ENCODE measurements at regions not wholly inside any gene's neighbourhood (a gene's known extent, or its start where the extent isn't known, plus 50 kb on each side); places are given as distances from the start of the nearest gene placed in this dataset.

DNA sequence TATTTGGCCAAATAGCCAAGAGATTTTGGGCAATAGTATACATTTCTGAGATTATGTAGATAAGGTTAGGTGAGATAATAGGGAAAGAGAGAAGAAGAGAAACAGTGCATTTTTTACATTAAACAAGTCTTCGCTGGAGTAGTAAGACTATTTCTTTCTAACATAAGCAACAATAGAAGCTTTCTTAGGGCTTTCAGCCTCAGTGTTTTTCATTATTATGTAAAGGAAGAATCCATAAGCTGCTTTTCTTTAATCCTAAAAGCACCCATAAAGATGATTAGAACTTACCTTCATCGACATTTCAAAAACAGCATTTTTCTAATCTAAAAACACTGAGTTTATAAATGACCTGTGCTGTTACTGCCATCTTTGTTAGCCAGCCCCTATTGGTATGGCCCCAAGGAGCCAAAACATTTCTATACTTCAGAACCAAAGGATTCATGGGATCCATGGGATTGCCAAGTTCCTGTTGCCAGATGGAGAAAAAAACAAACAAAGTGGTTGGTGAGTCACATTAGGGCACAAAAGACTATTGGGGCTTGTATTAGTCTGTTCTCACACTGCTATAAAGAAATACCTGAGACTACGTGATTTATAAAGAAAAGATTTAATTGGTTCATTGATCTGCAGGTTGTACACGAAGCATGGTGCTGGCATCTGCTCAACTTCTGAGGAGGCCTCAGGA is 88.2 kb downstream of the SCG2 start:
- Histone ChIP-seq H3K9me3 (no peaks in the 10 kb centered on the region), H3K27me3 (ENCODE audit: low read depth) (no peaks in the 10 kb centered on the region), H3K4me1 (no peaks in the 10 kb centered on the region), H3K27ac (no peak overlapping the region), H3K36me3 (no peaks in the 10 kb centered on the region), H3K4me3 (no peak overlapping the region)
- DNase-seq (no peak), ATAC-seq (no peak)
- TF ChIP-seq CTCF (IDR thresholded peaks at IDR 0.05), result no peak
- intact Hi-C loops (cut with DNase I), result no loop called here

DNA sequence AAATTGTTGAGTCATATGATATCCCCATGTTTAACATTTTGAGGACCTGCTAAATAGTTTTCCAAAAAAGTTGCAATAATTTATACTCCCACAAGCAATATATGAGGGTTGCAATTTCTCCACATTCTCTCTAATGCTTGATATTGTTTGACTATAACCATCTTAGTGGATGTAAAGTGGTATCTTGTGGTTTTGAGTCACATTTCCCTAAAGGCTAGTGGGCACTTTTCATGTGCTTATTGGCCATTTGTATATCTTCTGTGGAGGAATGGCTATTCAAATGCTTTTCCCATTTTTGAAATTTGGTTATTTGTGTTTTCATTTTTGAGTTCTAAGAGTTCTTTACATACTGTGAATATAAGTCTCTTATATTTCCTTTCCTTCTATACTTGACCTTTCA is 82.7 kb downstream of the SCG2 start:
- intact Hi-C loops (cut with DNase I), result no loop called here

GRCh38 chr2:223522796-223523195 is 79.4 kb downstream of the SCG2 start:
- no peak for TF ChIP-seq CTCF (IDR thresholded peaks at IDR 0.05)
- intact Hi-C loops (cut with DNase I), result no loop called here
- no peaks in the 10 kb centered on the region for H3K4me1 ChIP-seq
- no peak for DNase-seq
- H3K27ac ChIP-seq, result no peak overlapping the region
- H3K36me3 ChIP-seq, result no peaks in the 10 kb centered on the region
- no peak for ATAC-seq
- H3K9me3 ChIP-seq, result no peaks in the 10 kb centered on the region
- no peak overlapping the region for H3K4me3 ChIP-seq
- H3K27me3 ChIP-seq (ENCODE audit: low read depth), result no peaks in the 10 kb centered on the region

More for the DNA sequence above, 82.7 kb downstream of the SCG2 start:
- DNase-seq (no peak), ATAC-seq (no peak)
- Histone ChIP-seq H3K9me3 (no peaks in the 10 kb centered on the region), H3K27me3 (ENCODE audit: low read depth) (no peaks in the 10 kb centered on the region), H3K27ac (no peak overlapping the region), H3K4me1 (no peaks in the 10 kb centered on the region), H3K4me3 (no peak overlapping the region), H3K36me3 (no peaks in the 10 kb centered on the region)
- no peak for TF ChIP-seq CTCF (IDR thresholded peaks at IDR 0.05)

DNA sequence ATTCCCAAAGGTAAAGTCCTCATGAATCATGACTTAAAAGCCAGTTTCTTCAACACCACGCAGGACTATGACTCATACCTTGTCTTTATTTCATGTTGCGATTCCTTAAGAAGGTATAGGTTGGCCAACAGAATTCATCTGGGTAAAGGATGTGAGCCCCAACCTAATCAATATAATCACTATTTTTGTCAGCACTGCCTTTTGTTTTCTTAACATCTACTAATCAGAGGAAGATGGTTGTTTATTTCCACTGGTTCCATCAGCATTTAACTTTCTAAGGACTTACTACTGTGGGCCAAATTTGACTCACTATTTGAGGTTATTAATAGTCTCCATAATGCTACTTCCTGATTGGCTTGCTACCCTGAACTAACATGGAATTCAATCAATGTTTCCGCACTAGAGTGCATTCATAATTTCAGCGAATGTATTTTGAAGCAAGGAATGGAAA is 78.6 kb downstream of the SCG2 start:
- intact Hi-C loops (cut with DNase I), result no loop called here
- no peak overlapping the region for H3K27ac ChIP-seq
- ATAC-seq (no peak), DNase-seq (no peak)
- no peaks in the 10 kb centered on the region for H3K9me3 ChIP-seq
- H3K27me3 ChIP-seq (ENCODE audit: low read depth), result no peaks in the 10 kb centered on the region
- no peak for TF ChIP-seq CTCF (IDR thresholded peaks at IDR 0.05)
- no peak overlapping the region for H3K4me3 ChIP-seq
- no peaks in the 10 kb centered on the region for H3K4me1 ChIP-seq
- no peaks in the 10 kb centered on the region for H3K36me3 ChIP-seq

- Histone ChIP-seq H3K9me3 (no peaks in the 10 kb centered on the region), H3K27me3 (ENCODE audit: low read depth) (no peaks in the 10 kb centered on the region), H3K27ac (no peak overlapping the region), H3K4me3 (no peak overlapping the region), H3K36me3 (no peaks in the 10 kb centered on the region), H3K4me1 (no peaks in the 10 kb centered on the region)
- ATAC-seq, result no peak
- no peak for DNase-seq
- intact Hi-C loops (cut with DNase I), result no loop called here
- no peak for TF ChIP-seq CTCF (IDR thresholded peaks at IDR 0.05)
Observed at GRCh38 chr2:223524066-223524465, 78.1 kb downstream of the SCG2 start.
